ENCODE measurements at regions not wholly inside any gene's neighbourhood (a gene's known extent, or its start where the extent isn't known, plus 50 kb on each side); places are given as distances from the start of the nearest gene placed in this dataset.

DNA sequence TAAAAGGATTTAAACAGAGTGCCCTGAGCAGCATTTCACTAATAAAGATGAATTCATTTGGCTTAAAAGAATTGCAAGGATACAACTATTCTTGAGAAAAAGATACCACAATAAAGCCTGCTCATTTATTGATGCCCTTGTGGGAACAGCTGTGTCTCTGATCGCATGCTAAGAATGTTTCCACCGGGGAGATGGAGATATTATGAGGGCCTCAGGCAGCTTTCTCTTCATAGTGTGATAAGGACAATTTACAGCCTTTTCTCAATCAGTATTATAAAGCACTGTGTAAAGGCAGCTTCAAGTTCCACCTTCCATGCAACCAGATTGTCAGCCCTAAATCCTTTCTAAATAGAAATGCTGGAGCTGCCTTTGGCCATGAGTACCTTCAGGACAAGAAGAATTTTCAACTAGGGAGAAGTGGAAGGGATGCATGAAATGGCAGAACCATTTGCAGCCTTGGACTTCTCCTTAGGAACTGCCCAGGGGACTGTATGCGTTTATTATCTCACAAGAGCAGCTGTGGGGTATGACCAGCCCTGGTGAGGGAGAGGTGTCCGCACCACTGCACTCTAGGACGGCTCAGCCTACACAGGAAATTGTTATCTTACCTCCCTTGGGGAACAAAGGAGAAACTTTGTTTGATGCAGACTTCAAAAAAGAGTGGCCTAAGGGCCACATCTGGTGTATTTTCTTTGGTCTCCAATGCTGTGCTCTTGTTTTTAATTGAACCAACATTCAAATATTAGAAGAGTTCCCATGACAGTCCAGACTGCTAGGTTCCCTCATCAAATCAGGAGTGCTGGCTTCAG is 116.9 kb upstream of the PCGF5 start:
- TF ChIP-seq, protein P1, sequence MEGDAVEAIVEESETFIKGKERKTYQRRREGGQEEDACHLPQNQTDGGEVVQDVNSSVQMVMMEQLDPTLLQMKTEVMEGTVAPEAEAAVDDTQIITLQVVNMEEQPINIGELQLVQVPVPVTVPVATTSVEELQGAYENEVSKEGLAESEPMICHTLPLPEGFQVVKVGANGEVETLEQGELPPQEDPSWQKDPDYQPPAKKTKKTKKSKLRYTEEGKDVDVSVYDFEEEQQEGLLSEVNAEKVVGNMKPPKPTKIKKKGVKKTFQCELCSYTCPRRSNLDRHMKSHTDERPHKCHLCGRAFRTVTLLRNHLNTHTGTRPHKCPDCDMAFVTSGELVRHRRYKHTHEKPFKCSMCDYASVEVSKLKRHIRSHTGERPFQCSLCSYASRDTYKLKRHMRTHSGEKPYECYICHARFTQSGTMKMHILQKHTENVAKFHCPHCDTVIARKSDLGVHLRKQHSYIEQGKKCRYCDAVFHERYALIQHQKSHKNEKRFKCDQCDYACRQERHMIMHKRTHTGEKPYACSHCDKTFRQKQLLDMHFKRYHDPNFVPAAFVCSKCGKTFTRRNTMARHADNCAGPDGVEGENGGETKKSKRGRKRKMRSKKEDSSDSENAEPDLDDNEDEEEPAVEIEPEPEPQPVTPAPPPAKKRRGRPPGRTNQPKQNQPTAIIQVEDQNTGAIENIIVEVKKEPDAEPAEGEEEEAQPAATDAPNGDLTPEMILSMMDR (IDR thresholded peaks at IDR 0.05) = no peak
- TF ChIP-seq, protein P2, sequence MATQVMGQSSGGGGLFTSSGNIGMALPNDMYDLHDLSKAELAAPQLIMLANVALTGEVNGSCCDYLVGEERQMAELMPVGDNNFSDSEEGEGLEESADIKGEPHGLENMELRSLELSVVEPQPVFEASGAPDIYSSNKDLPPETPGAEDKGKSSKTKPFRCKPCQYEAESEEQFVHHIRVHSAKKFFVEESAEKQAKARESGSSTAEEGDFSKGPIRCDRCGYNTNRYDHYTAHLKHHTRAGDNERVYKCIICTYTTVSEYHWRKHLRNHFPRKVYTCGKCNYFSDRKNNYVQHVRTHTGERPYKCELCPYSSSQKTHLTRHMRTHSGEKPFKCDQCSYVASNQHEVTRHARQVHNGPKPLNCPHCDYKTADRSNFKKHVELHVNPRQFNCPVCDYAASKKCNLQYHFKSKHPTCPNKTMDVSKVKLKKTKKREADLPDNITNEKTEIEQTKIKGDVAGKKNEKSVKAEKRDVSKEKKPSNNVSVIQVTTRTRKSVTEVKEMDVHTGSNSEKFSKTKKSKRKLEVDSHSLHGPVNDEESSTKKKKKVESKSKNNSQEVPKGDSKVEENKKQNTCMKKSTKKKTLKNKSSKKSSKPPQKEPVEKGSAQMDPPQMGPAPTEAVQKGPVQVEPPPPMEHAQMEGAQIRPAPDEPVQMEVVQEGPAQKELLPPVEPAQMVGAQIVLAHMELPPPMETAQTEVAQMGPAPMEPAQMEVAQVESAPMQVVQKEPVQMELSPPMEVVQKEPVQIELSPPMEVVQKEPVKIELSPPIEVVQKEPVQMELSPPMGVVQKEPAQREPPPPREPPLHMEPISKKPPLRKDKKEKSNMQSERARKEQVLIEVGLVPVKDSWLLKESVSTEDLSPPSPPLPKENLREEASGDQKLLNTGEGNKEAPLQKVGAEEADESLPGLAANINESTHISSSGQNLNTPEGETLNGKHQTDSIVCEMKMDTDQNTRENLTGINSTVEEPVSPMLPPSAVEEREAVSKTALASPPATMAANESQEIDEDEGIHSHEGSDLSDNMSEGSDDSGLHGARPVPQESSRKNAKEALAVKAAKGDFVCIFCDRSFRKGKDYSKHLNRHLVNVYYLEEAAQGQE (IDR thresholded peaks at IDR 0.05; ENCODE audit: insufficient read depth in 1 of 2, low read depth in 2 of 2, low read length in 1 of 2) = no peak
- no peak for TF ChIP-seq POLR2AphosphoS5 (IDR thresholded peaks at IDR 0.05; ENCODE audit: low read depth, low read length)
